IMR-90 (cell line): ENCODE measurements at regions not wholly inside any gene's neighbourhood (a gene's known extent, or its start where the extent isn't known, plus 50 kb on each side); places are given as distances from the start of the nearest gene placed in this dataset.

Experiments
- ATAC-seq: fragments of 200-7000 bp; cut with Tn5 transposase; 2 replicates; pipeline ENCODE4 v1.9.1; 2020; ENCODE audit warnings: low read depth, mild to moderate bottlenecking, moderate library complexity
- BruUV-seq: library from RNA; stranded (reverse); fragments of 400-500 nt; replicated peaks from 2 replicates; lab custom pipeline; 2021; lab: Mats Ljungman, UMichigan
- CTCF ChIA-PET: fragments of 300-600 bp; formaldehyde crosslinking; extraction: SDS; loops from one replicate; lab custom pipeline; 2021; ENCODE audit warnings: antibody characterized with exemption; lab: Yijun Ruan, JAX
- POLR2A ChIA-PET: fragments of 300-600 bp; sonication (Branson Sonifier 250); formaldehyde crosslinking; loops from one replicate; lab custom pipeline; 2022; ENCODE audit warnings: antibody characterized with exemption; ENCODE audit not compliant: unreplicated experiment; lab: Charles Lee
- DNase-seq: peaks from one replicate; pipeline ENCODE4 v3.0.0; 2013
- H2AFZ ChIP-seq: replicated peaks from 2 replicates; pipeline ENCODE3; 2013; ENCODE audit warnings: low read length, mild to moderate bottlenecking; ENCODE audit not compliant: poor library complexity
- H2AK5ac ChIP-seq: 2 replicates; pipeline ENCODE4 v1.6.1; 2013; ENCODE audit warnings: low read depth, low read length, inconsistent platforms
- H2AK9ac ChIP-seq: replicated peaks from 2 replicates; pipeline ENCODE3; 2013; ENCODE audit warnings: mild to moderate bottlenecking, low read depth, low read length, moderate library complexity; ENCODE audit not compliant: poor library complexity
- H2BK120ac ChIP-seq: 2 replicates; pipeline ENCODE4 v1.6.1; 2013; ENCODE audit warnings: low read depth, low read length, inconsistent platforms
- H2BK15ac ChIP-seq: 3 replicates; pipeline ENCODE4 v1.6.1; 2013; ENCODE audit warnings: low read depth, low read length, inconsistent platforms
- H2BK20ac ChIP-seq: 2 replicates; pipeline ENCODE4 v1.6.1; 2013; ENCODE audit warnings: low read depth, mild to moderate bottlenecking, inconsistent platforms, low read length, moderate library complexity
- H2BK5ac ChIP-seq: 2 replicates; pipeline ENCODE4 v1.6.1; 2013; ENCODE audit warnings: mild to moderate bottlenecking, low read depth, low read length, inconsistent platforms; ENCODE audit not compliant: poor library complexity, severe bottlenecking
- H3K14ac ChIP-seq: replicated peaks from 2 replicates; pipeline ENCODE4 v1.6.1; 2013; ENCODE audit warnings: low read depth, low read length, inconsistent platforms
- H3K18ac ChIP-seq: 2 replicates; pipeline ENCODE4 v1.6.1; 2013; ENCODE audit warnings: low read depth, low read length, control low read depth
- H3K23ac ChIP-seq: 2 replicates; pipeline ENCODE4 v1.6.1; 2013; ENCODE audit warnings: low read depth, low read length, inconsistent platforms
- H3K27ac ChIP-seq: 2 replicates; pipeline ENCODE4 v1.5.1; 2013; ENCODE audit warnings: mild to moderate bottlenecking, control low read depth, low read length; ENCODE audit not compliant: insufficient read depth
- H3K27me3 ChIP-seq: 2 replicates; pipeline ENCODE4 v1.6.1; 2013; ENCODE audit warnings: low read length; ENCODE audit not compliant: control insufficient read depth, insufficient read depth
- H3K36me3 ChIP-seq: 2 replicates; pipeline ENCODE4 v1.6.1; 2013; ENCODE audit warnings: low read length, mixed read lengths; ENCODE audit not compliant: control insufficient read depth, insufficient read depth
- H3K4ac ChIP-seq: 2 replicates; pipeline ENCODE4 v1.6.1; 2013; ENCODE audit warnings: low read depth, low read length, inconsistent platforms
- H3K4me1 ChIP-seq: 2 replicates; pipeline ENCODE4 v1.6.1; 2013; ENCODE audit warnings: low read length, mixed read lengths; ENCODE audit not compliant: control insufficient read depth, insufficient read depth
- H3K4me2 ChIP-seq: 2 replicates; pipeline ENCODE4 v1.6.1; 2013; ENCODE audit warnings: low read depth, mild to moderate bottlenecking, control low read depth, low read length, moderate library complexity
- H3K4me3 ChIP-seq: 2 replicates; pipeline ENCODE4 v1.5.1; 2013; ENCODE audit warnings: low read depth, mild to moderate bottlenecking, control low read depth, low read length, moderate library complexity; ENCODE audit not compliant: insufficient read depth
- H3K56ac ChIP-seq: 2 replicates; pipeline ENCODE4 v1.6.1; 2013; ENCODE audit warnings: low read length, inconsistent platforms; ENCODE audit not compliant: insufficient read depth; ENCODE audit errors: extremely low read depth
- H3K79me1 ChIP-seq, 2 experiments: 2 replicates each; pipeline ENCODE4 v1.6.1; 2013; ENCODE audit warnings: low read length in 2 of 2, inconsistent platforms in 1 of 2, low read depth in 1 of 2
- H3K9ac ChIP-seq: 2 replicates; pipeline ENCODE4 v1.6.1; 2013; ENCODE audit warnings: low read depth, low read length, control low read depth
- H3K9me1 ChIP-seq: 2 replicates; pipeline ENCODE4 v1.6.1; 2013; ENCODE audit warnings: low read length, inconsistent platforms; ENCODE audit not compliant: insufficient read depth
- H3K9me3 ChIP-seq: 2 replicates; pipeline ENCODE4 v1.6.1; 2013; ENCODE audit warnings: low read length; ENCODE audit not compliant: control insufficient read depth, insufficient read depth
- H4K20me1 ChIP-seq: 2 replicates; pipeline ENCODE4 v1.6.1; 2013; ENCODE audit warnings: low read length, inconsistent platforms; ENCODE audit not compliant: insufficient read depth
- H4K5ac ChIP-seq: 2 replicates; pipeline ENCODE4 v1.6.1; 2013; ENCODE audit warnings: mild to moderate bottlenecking, low read depth, low read length, control low read depth
- H4K8ac ChIP-seq, 2 experiments: 2 replicates each; pipeline ENCODE4 v1.6.1; 2013; ENCODE audit warnings: low read depth in 2 of 2, low read length in 2 of 2, control low read depth in 1 of 2, inconsistent platforms in 1 of 2
- H4K91ac ChIP-seq: 2 replicates; pipeline ENCODE4 v1.6.1; 2013; ENCODE audit warnings: low read depth, low read length, inconsistent platforms; ENCODE audit not compliant: insufficient read depth
- BHLHE40 ChIP-seq: fragments of 150-350 bp; IDR thresholded peaks from 2 replicates; pipeline ENCODE4 v1.6.1; 2016; ENCODE audit warnings: mild to moderate bottlenecking, low read depth, low read length
- CEBPB ChIP-seq: IDR thresholded peaks from 2 replicates; pipeline ENCODE4 v1.6.1; 2012; ENCODE audit warnings: low read depth, low read length, improper control_type of control experiment
- CHD1 ChIP-seq: IDR thresholded peaks from 2 replicates; pipeline ENCODE4 v1.6.1; 2012; ENCODE audit warnings: low read depth, low read length, improper control_type of control experiment
- FOS ChIP-seq: fragments of 150-350 bp; IDR thresholded peaks from 2 replicates; pipeline ENCODE4 v1.6.1; 2016; ENCODE audit warnings: low read depth, low read length
- MAFK ChIP-seq: IDR thresholded peaks from 2 replicates; pipeline ENCODE4 v1.6.1; 2012; ENCODE audit warnings: low read depth, low read length, improper control_type of control experiment
- MAZ ChIP-seq: IDR thresholded peaks from 2 replicates; pipeline ENCODE4 v1.6.1; 2012; ENCODE audit warnings: low read depth, mild to moderate bottlenecking, low read length, improper control_type of control experiment, moderate library complexity, borderline replicate concordance
- MXI1 ChIP-seq: IDR thresholded peaks from 2 replicates; pipeline ENCODE4 v1.6.1; 2012; ENCODE audit warnings: low read depth, mild to moderate bottlenecking, low read length, moderate library complexity, borderline replicate concordance
- NFE2L2 ChIP-seq: fragments of 150-350 bp; IDR thresholded peaks from 2 replicates; pipeline ENCODE4 v1.6.1; 2016; ENCODE audit warnings: low read depth, mild to moderate bottlenecking, low read length
- POLR2A ChIP-seq: IDR thresholded peaks from 2 replicates; pipeline ENCODE4 v1.6.1; 2012; ENCODE audit warnings: mild to moderate bottlenecking, low read depth, low read length
- RAD21 ChIP-seq: IDR thresholded peaks from 2 replicates; pipeline ENCODE4 v1.6.1; 2012; ENCODE audit warnings: low read length, improper control_type of control experiment
- RCOR1 ChIP-seq: IDR thresholded peaks from 2 replicates; pipeline ENCODE4 v1.6.1; 2012; ENCODE audit warnings: mild to moderate bottlenecking, low read length, improper control_type of control experiment; ENCODE audit not compliant: insufficient replicate concordance
- RFX5 ChIP-seq: IDR thresholded peaks from 2 replicates; pipeline ENCODE4 v1.8.0; 2012; ENCODE audit warnings: low read depth, mild to moderate bottlenecking, low read length, moderate library complexity
- SMC3 ChIP-seq: fragments of 150-350 bp; IDR thresholded peaks from 2 replicates; pipeline ENCODE4 v1.6.1; 2016; ENCODE audit warnings: low read depth, mild to moderate bottlenecking, antibody characterized with exemption, low read length, moderate library complexity
- WGBS, 2 experiments: methylation state at CpG; one replicate each; pipeline versions ENCODE4 v1.1.5 to v1.1.7; 2013; ENCODE audit warnings: missing lambda C conversion rate in 2 of 2; ENCODE audit not compliant: insufficient read length in 1 of 2; ENCODE audit errors: extremely low coverage in 2 of 2; 5-methylcytosine and 5-hydroxymethylcytosine counted together
- dilution Hi-C: fragments of 300-500 bp; cut with HindIII; formaldehyde crosslinking; loops from one replicate; pipeline ENCODE4 v1.14.3; 2018; ENCODE audit warnings: low sequenced_read_pairs; ENCODE audit not compliant: unreplicated experiment
- in situ Hi-C: fragments of 300-500 bp; cut with MboI; formaldehyde crosslinking; loops from 3 replicates; pipeline ENCODE4 v1.14.3; 2019; ENCODE audit warnings: low sequenced_read_pairs, inconsistent platforms, mixed read lengths
- intact Hi-C: fragments of 100-400 bp; cut with micrococcal nuclease; formaldehyde crosslinking; loops from 2 replicates; pipeline ENCODE4 v1.10.0; 2022
- TF ChIP-seq, protein P1 (sequence below): fragments of 150-350 bp; IDR thresholded peaks from 2 replicates; pipeline ENCODE4 v1.6.1; 2017; ENCODE audit warnings: mild to moderate bottlenecking, antibody characterized with exemption, low read length, low read depth
- TF ChIP-seq, protein P2 (sequence below): fragments of 150-350 bp; IDR thresholded peaks from 2 replicates; pipeline ENCODE4 v1.6.1; 2016; ENCODE audit warnings: low read depth, mild to moderate bottlenecking, low read length, moderate library complexity, borderline replicate concordance
- TF ChIP-seq, protein P3 (sequence below): conservative IDR thresholded peaks from 2 replicates; pipeline ENCODE4 v1.5.1; 2012; ENCODE audit warnings: mild to moderate bottlenecking, low read depth, low read length, improper control_type of control experiment

DNA sequence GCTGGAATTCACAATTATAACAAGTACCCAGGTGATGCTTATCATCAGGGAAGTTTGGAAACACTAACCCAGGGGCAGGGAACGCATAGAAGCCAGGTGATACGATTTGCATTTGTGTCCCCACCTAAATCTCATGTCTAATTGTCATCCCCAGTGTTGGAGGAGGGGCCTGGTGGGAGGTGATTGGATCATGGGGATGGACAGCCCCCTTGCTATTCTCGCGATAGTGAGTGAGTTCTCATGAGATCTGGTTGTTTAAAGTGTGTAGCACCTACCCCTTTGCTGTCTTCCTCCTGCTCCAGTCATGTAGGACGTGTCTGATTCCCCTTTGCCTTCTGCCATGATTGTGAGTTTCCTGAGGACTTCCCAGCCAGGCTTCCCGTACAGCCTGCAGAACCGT is 276.3 kb downstream of the UTP18 start:
- H3K18ac ChIP-seq, result no peak overlapping the region
- H4K20me1 ChIP-seq, result no peaks in the 10 kb centered on the region
- intact Hi-C loops, result loop anchor here (2.0 to 5.0 kb wide), 2 partner anchors 166 to 369 kb away; partner anchors contain the start of gene NME2
- in situ Hi-C loops, result loop anchor here (10.0 kb wide), 1 partner anchor 242 kb away; no protein-coding TSS in a partner anchor
- H3K14ac ChIP-seq, result no peak overlapping the region
- WGBS, 2 experiments, result no CpG with 5 or more reads among the region's 7 CpGs
- H3K4me1 ChIP-seq, result no peaks in the 10 kb centered on the region
- H2AK5ac ChIP-seq, result no peak overlapping the region
- H3K79me1 ChIP-seq, result no peaks in the 10 kb centered on the region
- no peak overlapping the region for H3K4me2 ChIP-seq
- no TSS peak for BruUV-seq
- H2AK9ac ChIP-seq, result no peak overlapping the region
- no peak overlapping the region for H3K23ac ChIP-seq
- no peak overlapping the region for H3K56ac ChIP-seq
- no peaks in the 10 kb centered on the region for H3K36me3 ChIP-seq
- DNase-seq, result no peak
- H3K27me3 ChIP-seq, result no peaks in the 10 kb centered on the region
- CTCF ChIA-PET, result interaction anchor here (1.0 to 1.3 kb wide), 2 partner anchors 9 to 170 kb away, joined by 3 read pairs; no protein-coding TSS in a partner anchor
- TF ChIP-seq BHLHE40 (no peak), RCOR1 (no peak), POLR2A (no peak), CEBPB (no peak), SMC3 (no peak), MAFK (no peak), NFE2L2 (no peak), CHD1 (no peak), RAD21 (no peak), MAZ (no peak), MXI1 (no peak), FOS (no peak), RFX5 (no peak)
- TF ChIP-seq, protein P1, sequence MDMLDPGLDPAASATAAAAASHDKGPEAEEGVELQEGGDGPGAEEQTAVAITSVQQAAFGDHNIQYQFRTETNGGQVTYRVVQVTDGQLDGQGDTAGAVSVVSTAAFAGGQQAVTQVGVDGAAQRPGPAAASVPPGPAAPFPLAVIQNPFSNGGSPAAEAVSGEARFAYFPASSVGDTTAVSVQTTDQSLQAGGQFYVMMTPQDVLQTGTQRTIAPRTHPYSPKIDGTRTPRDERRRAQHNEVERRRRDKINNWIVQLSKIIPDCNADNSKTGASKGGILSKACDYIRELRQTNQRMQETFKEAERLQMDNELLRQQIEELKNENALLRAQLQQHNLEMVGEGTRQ, result no peak
- TF ChIP-seq, protein P2, sequence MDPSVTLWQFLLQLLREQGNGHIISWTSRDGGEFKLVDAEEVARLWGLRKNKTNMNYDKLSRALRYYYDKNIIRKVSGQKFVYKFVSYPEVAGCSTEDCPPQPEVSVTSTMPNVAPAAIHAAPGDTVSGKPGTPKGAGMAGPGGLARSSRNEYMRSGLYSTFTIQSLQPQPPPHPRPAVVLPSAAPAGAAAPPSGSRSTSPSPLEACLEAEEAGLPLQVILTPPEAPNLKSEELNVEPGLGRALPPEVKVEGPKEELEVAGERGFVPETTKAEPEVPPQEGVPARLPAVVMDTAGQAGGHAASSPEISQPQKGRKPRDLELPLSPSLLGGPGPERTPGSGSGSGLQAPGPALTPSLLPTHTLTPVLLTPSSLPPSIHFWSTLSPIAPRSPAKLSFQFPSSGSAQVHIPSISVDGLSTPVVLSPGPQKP, result no peak
- TF ChIP-seq, protein P3, sequence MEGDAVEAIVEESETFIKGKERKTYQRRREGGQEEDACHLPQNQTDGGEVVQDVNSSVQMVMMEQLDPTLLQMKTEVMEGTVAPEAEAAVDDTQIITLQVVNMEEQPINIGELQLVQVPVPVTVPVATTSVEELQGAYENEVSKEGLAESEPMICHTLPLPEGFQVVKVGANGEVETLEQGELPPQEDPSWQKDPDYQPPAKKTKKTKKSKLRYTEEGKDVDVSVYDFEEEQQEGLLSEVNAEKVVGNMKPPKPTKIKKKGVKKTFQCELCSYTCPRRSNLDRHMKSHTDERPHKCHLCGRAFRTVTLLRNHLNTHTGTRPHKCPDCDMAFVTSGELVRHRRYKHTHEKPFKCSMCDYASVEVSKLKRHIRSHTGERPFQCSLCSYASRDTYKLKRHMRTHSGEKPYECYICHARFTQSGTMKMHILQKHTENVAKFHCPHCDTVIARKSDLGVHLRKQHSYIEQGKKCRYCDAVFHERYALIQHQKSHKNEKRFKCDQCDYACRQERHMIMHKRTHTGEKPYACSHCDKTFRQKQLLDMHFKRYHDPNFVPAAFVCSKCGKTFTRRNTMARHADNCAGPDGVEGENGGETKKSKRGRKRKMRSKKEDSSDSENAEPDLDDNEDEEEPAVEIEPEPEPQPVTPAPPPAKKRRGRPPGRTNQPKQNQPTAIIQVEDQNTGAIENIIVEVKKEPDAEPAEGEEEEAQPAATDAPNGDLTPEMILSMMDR, result no peak
- H3K9ac ChIP-seq, result no peak overlapping the region
- H3K4ac ChIP-seq, result no peak overlapping the region
- H2BK5ac ChIP-seq, result no peak overlapping the region
- H2BK120ac ChIP-seq, result no peak overlapping the region
- no peaks in the 10 kb centered on the region for H3K9me1 ChIP-seq
- H4K91ac ChIP-seq, result no peak overlapping the region
- H4K8ac ChIP-seq, result no peak overlapping the region
- H2AFZ ChIP-seq, result no peak overlapping the region
- no peak for ATAC-seq
- dilution Hi-C loops, result no loop called here
- no peak overlapping the region for H2BK20ac ChIP-seq
- no peak overlapping the region for H3K4me3 ChIP-seq
- no peak overlapping the region for H3K27ac ChIP-seq
- H3K9me3 ChIP-seq, result no peaks in the 10 kb centered on the region
- no peak overlapping the region for H4K5ac ChIP-seq
- H2BK15ac ChIP-seq, result no peak overlapping the region
- POLR2A ChIA-PET, result no interaction called here
